ENCODE measurements at regions not wholly inside any gene's neighbourhood (a gene's known extent, or its start where the extent isn't known, plus 50 kb on each side); places are given as distances from the start of the nearest gene placed in this dataset.
A peak's percentile ranks its signal among the peaks of the same experiment; 100 is the strongest.

- Histone ChIP-seq H3K23ac (ENCODE audit: low read length) (no peak overlapping the region), H3K18ac (ENCODE audit: low read length) (no peak overlapping the region), H3K9ac (ENCODE audit: low read length) (no peak overlapping the region), H3K4me2 (ENCODE audit: low read length) (no peak overlapping the region), H3K27ac (ENCODE audit: low read depth, low read length) (no peak overlapping the region), H3K36me3 (ENCODE audit: control insufficient read depth in 1 of 2, insufficient read depth in 2 of 2, low read length in 2 of 2) (no peaks in the 10 kb centered on the region), H3K14ac (ENCODE audit: low read length) (no peak overlapping the region), H3K9me3 (ENCODE audit: insufficient read depth, low read depth, low read length) (no peaks in the 10 kb centered on the region), H3K4me3 (ENCODE audit: low read depth, low read length) (no peak overlapping the region), H2BK5ac (ENCODE audit: low read depth, low read length, poor library complexity) (no peak overlapping the region), H2BK120ac (ENCODE audit: insufficient read depth, low read length, poor library complexity) (no peak overlapping the region), H2AFZ (ENCODE audit: insufficient read depth, low read length, poor library complexity) (no peak overlapping the region), H4K8ac (ENCODE audit: low read depth, low read length) (no peak overlapping the region), H3K79me1 (ENCODE audit: low read length) (peaks cover 2% of the 10 kb centered on the region), H3K79me2 (ENCODE audit: control insufficient read depth, insufficient read depth, low read length, poor library complexity) (no peaks in the 10 kb centered on the region), H4K12ac (ENCODE audit: low read depth, low read length) (no peak overlapping the region), H3K27me3 (ENCODE audit: insufficient read depth, low read length) (no peaks in the 10 kb centered on the region), H2BK12ac (ENCODE audit: low read length) (no peak overlapping the region), H2AK5ac (ENCODE audit: low read length) (no peak overlapping the region), H3K4ac (ENCODE audit: low read depth, low read length) (no peak overlapping the region), H3K4me1 (ENCODE audit: control insufficient read depth in 1 of 2, insufficient read depth in 2 of 2, low read length in 2 of 2) (peaks cover 6 to 16% of the 10 kb centered on the region in 2 experiments), H4K91ac (ENCODE audit: low read depth, low read length) (no peak overlapping the region)
- no CpG with 5 or more reads among the region's 5 CpGs for WGBS (ENCODE audit: extremely low coverage, insufficient coverage, insufficient read length)
- DNase-seq = peak; percentile 1 to 61
Observed at GRCh38 chrX:6782831-6783230, 247.9 kb upstream of the VCX3A start.

- Histone ChIP-seq H3K4me1 (ENCODE audit: control insufficient read depth in 1 of 2, insufficient read depth in 2 of 2, low read length in 2 of 2) (peaks cover 6 to 16% of the 10 kb centered on the region in 2 experiments), H3K79me1 (ENCODE audit: low read length) (peaks cover 2% of the 10 kb centered on the region), H4K91ac (ENCODE audit: low read depth, low read length) (no peak overlapping the region), H2BK5ac (ENCODE audit: low read depth, low read length, poor library complexity) (no peak overlapping the region), H3K14ac (ENCODE audit: low read length) (no peak overlapping the region), H3K4me3 (ENCODE audit: low read depth, low read length) (no peak overlapping the region), H3K4ac (ENCODE audit: low read depth, low read length) (no peak overlapping the region), H2BK120ac (ENCODE audit: insufficient read depth, low read length, poor library complexity) (no peak overlapping the region), H4K8ac (ENCODE audit: low read depth, low read length) (no peak overlapping the region), H3K36me3 (ENCODE audit: control insufficient read depth in 1 of 2, insufficient read depth in 2 of 2, low read length in 2 of 2) (no peaks in the 10 kb centered on the region), H3K79me2 (ENCODE audit: control insufficient read depth, insufficient read depth, low read length, poor library complexity) (no peaks in the 10 kb centered on the region), H2AFZ (ENCODE audit: insufficient read depth, low read length, poor library complexity) (no peak overlapping the region), H3K18ac (ENCODE audit: low read length) (no peak overlapping the region), H2BK12ac (ENCODE audit: low read length) (no peak overlapping the region), H3K9me3 (ENCODE audit: insufficient read depth, low read depth, low read length) (no peaks in the 10 kb centered on the region), H4K12ac (ENCODE audit: low read depth, low read length) (no peak overlapping the region), H3K27ac (ENCODE audit: low read depth, low read length) (no peak overlapping the region), H3K27me3 (ENCODE audit: insufficient read depth, low read length) (no peaks in the 10 kb centered on the region), H2AK5ac (ENCODE audit: low read length) (no peak overlapping the region), H3K9ac (ENCODE audit: low read length) (no peak overlapping the region), H3K4me2 (ENCODE audit: low read length) (peak overlapping the region; percentile 28), H3K23ac (ENCODE audit: low read length) (no peak overlapping the region)
- WGBS (ENCODE audit: extremely low coverage, insufficient coverage, insufficient read length) = no CpG with 5 or more reads among the region's 22 CpGs
- DNase-seq = no peak
Observed at GRCh38 chrX:6778544-6779503, 243.9 kb upstream of the VCX3A start.

GRCh38 chrX:6777238-6778002, 242.5 kb upstream of the VCX3A start:
- no peak for DNase-seq
- no peaks in the 10 kb centered on the region for H3K27me3 ChIP-seq (ENCODE audit: insufficient read depth, low read length)
- H3K4me1 ChIP-seq (ENCODE audit: control insufficient read depth in 1 of 2, insufficient read depth in 2 of 2, low read length in 2 of 2) = peaks cover 6 to 10% of the 10 kb centered on the region in 2 experiments
- no peaks in the 10 kb centered on the region for H3K79me2 ChIP-seq (ENCODE audit: control insufficient read depth, insufficient read depth, low read length, poor library complexity)
- H3K79me1 ChIP-seq (ENCODE audit: low read length) = peaks cover under 1% of the 10 kb centered on the region
- no peak overlapping the region for H4K12ac ChIP-seq (ENCODE audit: low read depth, low read length)
- no peak overlapping the region for H4K8ac ChIP-seq (ENCODE audit: low read depth, low read length)
- no peaks in the 10 kb centered on the region for H3K36me3 ChIP-seq (ENCODE audit: control insufficient read depth in 1 of 2, insufficient read depth in 2 of 2, low read length in 2 of 2)
- H2AFZ ChIP-seq (ENCODE audit: insufficient read depth, low read length, poor library complexity) = no peak overlapping the region
- no peak overlapping the region for H3K4ac ChIP-seq (ENCODE audit: low read depth, low read length)
- H3K4me3 ChIP-seq (ENCODE audit: low read depth, low read length) = no peak overlapping the region
- H2BK120ac ChIP-seq (ENCODE audit: insufficient read depth, low read length, poor library complexity) = no peak overlapping the region
- no peak overlapping the region for H2BK5ac ChIP-seq (ENCODE audit: low read depth, low read length, poor library complexity)
- no peak overlapping the region for H4K91ac ChIP-seq (ENCODE audit: low read depth, low read length)
- H2AK5ac ChIP-seq (ENCODE audit: low read length) = no peak overlapping the region
- no CpG with 5 or more reads among the region's 6 CpGs for WGBS (ENCODE audit: extremely low coverage, insufficient coverage, insufficient read length)
- no peak overlapping the region for H3K18ac ChIP-seq (ENCODE audit: low read length)
- H3K14ac ChIP-seq (ENCODE audit: low read length) = no peak overlapping the region
- no peak overlapping the region for H3K27ac ChIP-seq (ENCODE audit: low read depth, low read length)
- H3K9ac ChIP-seq (ENCODE audit: low read length) = no peak overlapping the region
- H3K4me2 ChIP-seq (ENCODE audit: low read length) = no peak overlapping the region
- H2BK12ac ChIP-seq (ENCODE audit: low read length) = no peak overlapping the region
- no peak overlapping the region for H3K23ac ChIP-seq (ENCODE audit: low read length)
- H3K9me3 ChIP-seq (ENCODE audit: insufficient read depth, low read depth, low read length) = no peaks in the 10 kb centered on the region

- H3K27me3 ChIP-seq (ENCODE audit: insufficient read depth, low read length) = no peaks in the 10 kb centered on the region
- H3K4me3 ChIP-seq (ENCODE audit: low read depth, low read length) = no peak overlapping the region
- WGBS (ENCODE audit: extremely low coverage, insufficient coverage, insufficient read length) = no CpG with 5 or more reads among the region's 3 CpGs
- H3K4ac ChIP-seq (ENCODE audit: low read depth, low read length) = no peak overlapping the region
- H3K9ac ChIP-seq (ENCODE audit: low read length) = no peak overlapping the region
- H3K23ac ChIP-seq (ENCODE audit: low read length) = no peak overlapping the region
- H3K79me1 ChIP-seq (ENCODE audit: low read length) = no peaks in the 10 kb centered on the region
- H2BK5ac ChIP-seq (ENCODE audit: low read depth, low read length, poor library complexity) = no peak overlapping the region
- H2BK12ac ChIP-seq (ENCODE audit: low read length) = no peak overlapping the region
- no peak overlapping the region for H2AFZ ChIP-seq (ENCODE audit: insufficient read depth, low read length, poor library complexity)
- no peaks in the 10 kb centered on the region for H3K9me3 ChIP-seq (ENCODE audit: insufficient read depth, low read depth, low read length)
- no peak overlapping the region for H3K27ac ChIP-seq (ENCODE audit: low read depth, low read length)
- H4K8ac ChIP-seq (ENCODE audit: low read depth, low read length) = no peak overlapping the region
- H3K4me2 ChIP-seq (ENCODE audit: low read length) = no peak overlapping the region
- no peak overlapping the region for H2AK5ac ChIP-seq (ENCODE audit: low read length)
- H4K91ac ChIP-seq (ENCODE audit: low read depth, low read length) = no peak overlapping the region
- no peak overlapping the region for H3K18ac ChIP-seq (ENCODE audit: low read length)
- H3K36me3 ChIP-seq (ENCODE audit: control insufficient read depth in 1 of 2, insufficient read depth in 2 of 2, low read length in 2 of 2) = no peaks in the 10 kb centered on the region
- no peaks in the 10 kb centered on the region for H3K79me2 ChIP-seq (ENCODE audit: control insufficient read depth, insufficient read depth, low read length, poor library complexity)
- no peak overlapping the region for H3K14ac ChIP-seq (ENCODE audit: low read length)
- H4K12ac ChIP-seq (ENCODE audit: low read depth, low read length) = no peak overlapping the region
- H2BK120ac ChIP-seq (ENCODE audit: insufficient read depth, low read length, poor library complexity) = no peak overlapping the region
- peak; percentile 10 to 66 for DNase-seq
- peaks cover 0 to 2% of the 10 kb centered on the region in 2 experiments for H3K4me1 ChIP-seq (ENCODE audit: control insufficient read depth in 1 of 2, insufficient read depth in 2 of 2, low read length in 2 of 2)
Observed at GRCh38 chrX:6770936-6771335, 236.0 kb upstream of the VCX3A start.
